NCI-H510A treated with DMSO at 0.1 percent for 48 hours (cell line): ENCODE measurements at regions not wholly inside any gene's neighbourhood (a gene's known extent, or its start where the extent isn't known, plus 50 kb on each side); places are given as distances from the start of the nearest gene placed in this dataset.

Experiments used
- DNase-seq: peaks from one replicate; lab custom pipeline; 2025; lab: John Stamatoyannopoulos, UW

DNA sequence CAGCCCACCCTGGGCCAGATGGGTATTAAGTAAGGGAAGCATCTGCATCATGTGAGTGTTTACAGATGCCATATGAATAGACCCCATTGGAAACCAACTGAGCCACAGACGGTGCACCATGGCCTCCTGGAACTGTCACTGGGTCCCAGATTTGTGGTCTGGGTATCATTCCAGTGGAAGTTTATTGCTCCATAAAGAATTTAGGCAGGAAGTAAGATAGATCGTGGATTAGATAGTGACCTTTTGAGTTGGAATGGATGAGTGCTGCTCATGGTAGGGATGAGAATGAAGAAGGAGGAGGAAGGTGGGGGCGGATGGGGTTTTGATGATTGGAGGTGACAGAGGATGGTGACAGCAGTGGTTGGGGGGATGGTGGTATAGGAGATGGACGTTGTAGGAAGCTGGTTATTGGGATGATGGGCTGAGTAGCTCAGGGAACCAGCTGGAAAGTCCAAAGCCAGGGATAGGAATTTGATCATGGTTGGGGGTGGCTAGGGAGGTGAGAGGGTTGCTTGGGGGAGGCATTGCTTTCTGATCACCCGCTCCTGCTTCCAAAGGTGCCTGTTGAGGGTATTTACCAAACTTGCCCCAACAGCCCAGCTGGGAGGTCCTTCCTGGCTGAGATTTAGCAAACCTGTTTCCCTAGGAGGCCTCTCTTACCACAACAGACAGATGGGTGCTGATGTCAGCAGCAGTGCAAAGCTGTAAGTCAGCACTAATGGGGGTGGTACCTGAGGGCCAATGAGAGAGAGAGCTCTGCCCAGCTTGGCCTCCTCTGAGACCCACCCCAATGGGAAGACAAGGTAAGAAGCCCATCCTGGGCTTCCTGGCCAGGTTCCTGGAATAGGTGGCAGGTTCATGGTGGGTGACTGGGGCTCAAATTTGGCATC is 78.0 kb downstream of the VEGFA start:
- DNase-seq = no peak

DNA sequence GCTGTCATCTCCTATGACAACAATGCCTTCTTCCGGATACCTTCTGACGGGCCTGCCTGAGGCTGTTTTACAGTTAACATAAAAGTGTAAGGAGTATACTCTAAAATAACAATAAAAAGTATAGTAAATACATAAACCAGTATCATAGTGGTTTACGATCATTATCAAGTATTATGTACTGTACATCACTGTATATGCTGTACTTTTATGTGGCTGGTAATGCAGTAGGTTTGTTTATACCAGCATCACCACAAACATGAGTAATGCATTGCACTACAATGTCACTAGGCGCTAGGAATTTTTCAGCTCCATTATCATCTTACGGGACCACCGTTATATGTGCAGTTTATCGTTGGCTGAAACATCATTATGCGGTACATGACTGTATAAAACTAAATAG is 76.5 kb downstream of the VEGFA start:
- no peak for DNase-seq

DNA sequence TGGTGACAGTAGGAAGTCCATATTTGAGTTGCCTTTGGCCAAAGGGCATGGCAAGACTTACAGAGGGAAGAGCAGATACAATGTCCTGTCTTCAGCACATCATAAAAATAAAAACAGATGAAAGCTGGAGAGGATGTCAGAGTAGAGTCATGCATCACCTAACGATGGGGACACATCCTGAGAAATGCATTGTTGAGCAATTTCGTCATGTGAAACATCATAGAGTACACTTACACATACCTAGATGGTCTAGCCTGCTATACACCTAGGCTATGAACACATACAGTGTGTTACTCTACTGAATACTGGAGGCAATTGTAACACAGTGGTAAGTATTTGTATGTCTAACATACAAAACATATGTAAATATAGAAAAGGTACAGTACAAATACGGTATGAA is 75.6 kb downstream of the VEGFA start:
- no peak for DNase-seq

DNA sequence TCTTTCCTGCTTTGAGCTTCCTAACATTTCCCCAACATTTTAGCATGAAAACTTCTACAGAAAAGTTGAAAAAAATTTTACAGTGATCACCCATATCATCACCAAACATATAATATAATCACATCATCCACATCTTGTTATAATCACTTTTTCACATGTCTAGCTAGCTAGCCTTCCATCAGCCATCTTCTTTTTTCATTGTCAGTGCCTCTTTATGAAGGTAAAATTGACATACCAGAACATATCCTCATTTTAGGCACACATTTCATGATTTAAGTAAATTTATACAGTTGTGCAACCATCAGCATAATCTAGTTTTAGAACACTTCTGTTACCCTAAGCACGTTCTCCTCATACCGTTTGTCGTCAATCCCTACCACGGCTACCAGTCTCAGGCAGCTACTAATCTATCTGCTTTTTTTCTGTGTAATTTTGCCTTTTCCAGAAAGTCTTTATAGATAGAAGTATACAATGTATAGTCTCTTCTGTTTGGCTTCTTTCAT is 73.7 kb downstream of the VEGFA start:
- no peak for DNase-seq

DNA sequence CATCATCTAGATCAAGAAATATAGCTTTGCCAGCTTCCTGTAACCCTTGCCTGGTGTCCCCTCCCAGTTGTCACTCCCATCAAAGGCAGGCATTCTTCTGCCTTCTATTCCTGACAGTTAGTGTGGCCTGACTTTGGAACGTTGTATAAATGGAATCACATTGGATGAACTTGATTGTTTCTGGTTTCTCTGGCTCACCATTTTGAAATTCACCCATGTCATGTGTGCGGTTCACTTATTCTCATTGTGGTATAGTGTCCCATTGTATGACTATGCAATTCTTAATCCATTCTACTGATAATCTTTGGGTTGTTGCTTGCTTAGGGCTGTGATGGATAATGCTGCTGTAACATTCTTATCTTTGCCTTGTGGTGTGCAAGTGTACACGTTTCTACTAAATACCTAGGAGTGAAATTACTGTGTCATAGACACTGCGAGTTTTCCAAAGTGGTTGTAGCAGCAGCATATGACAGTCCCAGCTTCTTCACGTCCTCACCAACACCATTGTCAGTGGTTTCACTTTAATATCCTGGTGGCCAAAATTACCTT is 73.2 kb downstream of the VEGFA start:
- no peak for DNase-seq

DNA sequence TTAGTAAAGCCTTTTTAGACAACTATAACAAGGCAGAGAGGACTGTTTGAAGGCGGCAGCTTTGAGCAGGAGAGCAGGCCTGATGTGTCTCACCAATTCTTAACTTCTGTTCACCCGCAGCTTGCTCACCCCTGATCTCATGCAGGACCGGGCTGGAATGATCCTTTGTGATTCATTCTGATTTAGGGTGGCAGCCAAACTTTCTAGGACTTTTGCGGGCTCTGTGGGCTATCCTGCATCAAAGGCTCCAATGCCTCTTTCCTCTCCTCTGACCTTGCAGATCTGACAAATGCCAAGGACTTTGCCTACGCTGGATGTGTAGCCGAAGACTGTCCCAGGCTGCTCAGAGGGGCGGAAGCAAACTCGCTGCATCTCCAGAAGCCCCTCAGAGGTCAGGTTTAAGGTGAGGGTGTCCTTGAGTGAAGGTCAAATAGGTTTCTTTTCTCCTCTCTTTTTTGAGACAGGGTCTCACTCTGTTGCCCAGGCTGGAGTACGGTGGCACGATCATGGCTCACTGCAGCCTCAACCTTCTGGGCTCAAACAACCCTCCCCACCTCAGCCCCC is 72.3 kb downstream of the VEGFA start:
- no peak for DNase-seq

DNA sequence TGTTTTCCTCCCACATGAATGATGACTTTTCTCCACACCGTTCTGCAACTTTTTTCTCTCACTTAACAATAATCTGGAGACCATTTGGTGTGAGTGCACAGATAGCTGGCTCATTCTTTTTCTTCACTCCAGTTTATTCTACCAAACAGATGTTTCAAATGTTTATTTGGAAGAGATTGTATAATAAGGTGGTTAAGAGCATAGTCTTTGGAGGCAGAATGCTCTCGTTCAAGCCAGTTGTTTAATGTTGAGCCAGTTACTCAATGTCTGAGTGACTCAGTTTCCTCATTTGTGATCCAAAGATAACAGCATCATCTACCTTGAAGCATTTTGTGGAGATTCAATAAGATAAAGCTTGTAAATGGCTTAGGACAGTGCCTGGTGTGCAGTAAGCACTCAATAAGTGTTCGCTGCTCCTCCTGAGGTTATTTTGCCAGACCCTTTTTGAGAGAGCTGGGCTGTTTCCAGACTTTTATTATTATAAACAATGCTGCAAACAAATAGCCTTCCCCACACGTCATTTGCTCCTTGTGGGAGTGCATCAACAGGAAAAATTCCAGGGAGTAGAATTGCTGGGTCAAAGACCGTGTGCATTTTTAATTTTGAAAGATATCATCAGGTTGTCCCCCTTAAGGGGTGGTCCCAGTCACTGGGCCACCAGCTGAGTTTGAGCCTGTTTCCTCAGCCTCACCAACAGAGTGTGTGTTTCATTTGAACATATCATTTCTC is 70.6 kb downstream of the VEGFA start:
- no peak for DNase-seq

DNA sequence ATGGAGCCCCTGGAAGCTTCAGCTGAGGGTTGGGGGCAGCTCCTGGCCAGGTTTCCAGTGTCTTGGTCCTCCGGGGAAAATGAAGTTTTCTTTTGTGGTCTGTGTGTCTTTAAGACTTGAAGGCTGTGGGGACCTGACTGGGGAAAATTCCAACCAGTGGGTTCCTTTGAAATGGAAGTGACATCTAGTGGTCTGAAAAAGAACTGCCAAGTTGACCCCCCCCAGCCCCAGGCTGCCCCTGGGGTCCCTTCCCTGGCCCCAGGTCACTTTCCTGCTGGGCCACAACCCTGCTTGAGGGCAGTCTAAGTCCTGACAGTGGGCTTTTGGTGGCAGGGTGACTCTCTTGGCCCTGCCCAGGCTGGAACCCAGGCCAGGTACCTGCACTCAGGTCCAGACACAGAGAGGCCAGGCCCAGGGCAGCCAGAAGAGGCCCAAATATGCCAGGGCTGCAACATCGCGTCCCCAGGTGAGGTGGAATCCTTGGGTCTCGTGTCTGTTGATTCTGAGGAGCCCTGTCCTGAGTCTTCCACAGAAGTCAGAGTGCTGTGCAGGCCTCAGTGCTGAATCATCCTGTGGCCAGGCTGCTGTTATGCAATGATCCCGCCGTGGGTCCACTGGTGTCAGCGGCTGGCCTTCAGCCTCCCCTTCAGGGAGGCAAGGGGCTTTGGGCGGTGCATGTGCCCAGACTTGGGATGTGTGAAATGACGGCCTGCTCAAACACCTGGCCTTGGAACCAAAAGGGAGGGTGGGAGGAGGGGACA is 68.4 kb downstream of the VEGFA start:
- DNase-seq = no peak

DNA sequence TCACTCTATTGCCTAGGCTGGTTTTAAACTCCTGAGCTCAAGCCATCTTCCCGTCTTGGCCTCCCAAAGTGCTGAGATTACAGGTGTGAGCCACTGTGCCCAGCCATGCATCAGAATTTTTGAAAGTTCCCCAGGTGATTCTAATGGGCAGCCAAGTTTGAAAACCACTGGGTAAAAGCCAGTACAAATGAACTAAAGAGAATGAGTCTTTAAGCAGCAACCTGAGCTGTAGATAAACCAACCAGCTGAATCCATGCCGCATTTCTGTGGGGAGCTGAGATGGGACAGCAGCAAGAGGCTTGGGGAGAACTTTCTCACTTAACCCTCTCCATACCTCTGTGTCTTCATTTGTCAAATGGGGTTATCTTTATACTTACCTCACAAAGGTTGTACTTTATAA is 67.5 kb downstream of the VEGFA start:
- DNase-seq = no peak

DNA sequence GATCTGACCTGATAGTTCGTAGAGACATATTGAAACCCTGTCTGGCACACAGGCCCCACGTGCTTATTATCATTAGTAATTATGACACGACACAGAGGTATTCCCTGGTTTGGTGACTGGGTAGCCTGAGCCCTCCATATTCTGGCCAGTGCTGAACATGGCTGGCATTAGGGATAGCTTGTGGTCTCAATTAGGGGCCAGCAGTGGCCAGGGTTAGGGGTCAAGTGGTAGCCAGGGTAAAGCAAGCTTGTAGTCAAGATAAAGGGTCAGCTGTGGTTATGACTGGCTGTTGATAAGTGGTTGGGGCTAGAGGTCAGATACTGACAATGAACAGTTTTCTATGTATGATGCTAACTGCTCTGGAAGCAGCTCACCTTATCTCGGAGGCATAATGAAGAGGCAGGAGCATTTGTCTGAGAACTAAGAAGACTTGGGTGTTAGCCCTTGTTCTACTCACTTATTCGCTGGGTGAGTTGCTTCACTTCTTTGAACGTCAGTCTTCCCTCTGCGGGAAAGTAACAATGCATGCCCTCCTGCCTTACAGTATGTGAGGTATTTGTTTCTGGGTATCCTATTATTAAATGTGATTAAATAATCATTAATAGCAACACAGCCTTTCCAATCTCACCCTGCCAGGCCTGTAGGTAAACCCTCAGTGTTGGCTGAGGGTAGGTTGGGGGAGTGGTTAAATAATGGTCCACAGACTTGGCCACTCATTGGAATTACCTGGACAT is 66.7 kb downstream of the VEGFA start:
- DNase-seq = no peak
